ENCODE measurements at regions not wholly inside any gene's neighbourhood (a gene's known extent, or its start where the extent isn't known, plus 50 kb on each side); places are given as distances from the start of the nearest gene placed in this dataset.

- no peak for DNase-seq
Observed at GRCh38 chr14:101417434-101417833, 143.9 kb upstream of the DIO3 start.

GRCh38 chr14:101418601-101419000 lies 142.7 kb upstream of the DIO3 start:
- no peak for DNase-seq

- DNase-seq, result no peak
Observed at GRCh38 chr14:101426466-101426865, 134.8 kb upstream of the DIO3 start.

- no peak for DNase-seq
Observed at GRCh38 chr14:101428409-101428808, 132.9 kb upstream of the DIO3 start.

GRCh38 chr14:101435546-101435945 lies 125.7 kb upstream of the DIO3 start:
- no peak for DNase-seq

- DNase-seq, result no peak
Observed at GRCh38 chr14:101439023-101439422, 122.3 kb upstream of the DIO3 start.

GRCh38 chr14:101440496-101440895 lies 120.8 kb upstream of the DIO3 start:
- no peak for DNase-seq

GRCh38 chr14:101441710-101442109 lies 119.6 kb upstream of the DIO3 start:
- DNase-seq, result no peak

GRCh38 chr14:101442451-101442850 lies 118.8 kb upstream of the DIO3 start:
- no peak for DNase-seq

- DNase-seq, result no peak
Observed at GRCh38 chr14:101444116-101444515, 117.2 kb upstream of the DIO3 start.

GRCh38 chr14:101445278-101445677 lies 116.0 kb upstream of the DIO3 start:
- DNase-seq, result no peak

GRCh38 chr14:101446387-101446969 lies 114.8 kb upstream of the DIO3 start:
- DNase-seq, result no peak

GRCh38 chr14:101449114-101449513 lies 112.2 kb upstream of the DIO3 start:
- DNase-seq, result no peak

- no peak for DNase-seq
Observed at GRCh38 chr14:101451166-101451565, 110.1 kb upstream of the DIO3 start.

GRCh38 chr14:101453225-101453624 lies 108.1 kb upstream of the DIO3 start:
- no peak for DNase-seq

- DNase-seq, result no peak
Observed at GRCh38 chr14:101454229-101454628, 107.1 kb upstream of the DIO3 start.

- DNase-seq, result no peak
Observed at GRCh38 chr14:101456246-101457175, 104.8 kb upstream of the DIO3 start.

- no peak for DNase-seq
Observed at GRCh38 chr14:101457301-101457935, 103.9 kb upstream of the DIO3 start.

- no peak for DNase-seq
Observed at GRCh38 chr14:101457936-101458740, 103.2 kb upstream of the DIO3 start.

- DNase-seq, result no peak
Observed at GRCh38 chr14:101458741-101459550, 102.3 kb upstream of the DIO3 start.

GRCh38 chr14:101459551-101459900 lies 101.8 kb upstream of the DIO3 start:
- no peak for DNase-seq

Data from hypothalamus (tissue), 51 donors.